Kidney epithelial cell (primary cell): ENCODE measurements at regions not wholly inside any gene's neighbourhood (a gene's known extent, or its start where the extent isn't known, plus 50 kb on each side); places are given as distances from the start of the nearest gene placed in this dataset.

ENCODE experiments used
- DNase-seq: peaks from one replicate; pipeline ENCODE4 v3.0.0-alpha.2; 2010; ENCODE audit warnings: low read depth
- H3K27me3 ChIP-seq: 2 replicates; pipeline ENCODE4 v1.6.0; 2011; ENCODE audit warnings: low read length; ENCODE audit not compliant: control insufficient read depth, insufficient read depth
- H3K36me3 ChIP-seq: 2 replicates; pipeline ENCODE4 v1.5.1; 2011; ENCODE audit warnings: low read length; ENCODE audit not compliant: control insufficient read depth, insufficient read depth
- H3K4me3 ChIP-seq: 2 replicates; pipeline ENCODE4 v1.5.1; 2011; ENCODE audit warnings: low read depth, mild to moderate bottlenecking, control low read depth, low read length
- TF ChIP-seq, protein P1 (sequence below): IDR thresholded peaks from 2 replicates; pipeline ENCODE4 v1.5.1; 2011; ENCODE audit warnings: mild to moderate bottlenecking, moderate library complexity, low read length, control low read depth, inconsistent platforms; ENCODE audit not compliant: insufficient read depth, poor library complexity, severe bottlenecking

- Histone ChIP-seq H3K36me3 (no peaks in the 10 kb centered on the region), H3K27me3 (no peaks in the 10 kb centered on the region), H3K4me3 (no peak overlapping the region)
- TF ChIP-seq, protein P1, sequence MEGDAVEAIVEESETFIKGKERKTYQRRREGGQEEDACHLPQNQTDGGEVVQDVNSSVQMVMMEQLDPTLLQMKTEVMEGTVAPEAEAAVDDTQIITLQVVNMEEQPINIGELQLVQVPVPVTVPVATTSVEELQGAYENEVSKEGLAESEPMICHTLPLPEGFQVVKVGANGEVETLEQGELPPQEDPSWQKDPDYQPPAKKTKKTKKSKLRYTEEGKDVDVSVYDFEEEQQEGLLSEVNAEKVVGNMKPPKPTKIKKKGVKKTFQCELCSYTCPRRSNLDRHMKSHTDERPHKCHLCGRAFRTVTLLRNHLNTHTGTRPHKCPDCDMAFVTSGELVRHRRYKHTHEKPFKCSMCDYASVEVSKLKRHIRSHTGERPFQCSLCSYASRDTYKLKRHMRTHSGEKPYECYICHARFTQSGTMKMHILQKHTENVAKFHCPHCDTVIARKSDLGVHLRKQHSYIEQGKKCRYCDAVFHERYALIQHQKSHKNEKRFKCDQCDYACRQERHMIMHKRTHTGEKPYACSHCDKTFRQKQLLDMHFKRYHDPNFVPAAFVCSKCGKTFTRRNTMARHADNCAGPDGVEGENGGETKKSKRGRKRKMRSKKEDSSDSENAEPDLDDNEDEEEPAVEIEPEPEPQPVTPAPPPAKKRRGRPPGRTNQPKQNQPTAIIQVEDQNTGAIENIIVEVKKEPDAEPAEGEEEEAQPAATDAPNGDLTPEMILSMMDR = no peak
- no peak for DNase-seq
Measured at GRCh38 chr4:166481055-166481454, 608.0 kb downstream of the TLL1 start.

DNA sequence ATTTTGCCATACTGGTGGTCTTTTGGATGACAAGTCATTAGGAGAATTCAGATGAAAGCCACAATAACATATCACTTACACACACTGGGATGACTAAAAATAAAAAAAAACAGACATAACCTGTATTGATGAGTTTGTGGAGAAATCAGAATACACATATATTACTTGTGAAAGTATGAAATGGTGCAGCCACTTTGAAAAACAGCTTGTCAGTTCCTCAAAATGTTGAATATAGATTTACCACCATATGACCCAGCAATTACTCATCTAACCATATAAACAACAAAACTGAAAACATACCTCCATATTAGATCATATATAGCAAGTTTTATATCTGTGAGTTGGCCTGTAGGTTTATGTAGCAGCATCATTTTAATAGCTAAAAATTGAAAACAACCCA, 608.7 kb downstream of the TLL1 start:
- no peaks in the 10 kb centered on the region for H3K36me3 ChIP-seq

GRCh38 chr4:166482758-166483157, 609.7 kb downstream of the TLL1 start:
- no peak for DNase-seq

More for the DNA sequence above, 608.7 kb downstream of the TLL1 start:
- Histone ChIP-seq H3K27me3 (no peaks in the 10 kb centered on the region), H3K4me3 (no peak overlapping the region)
- no peak for DNase-seq
- TF ChIP-seq, protein P1 = no peak

DNA sequence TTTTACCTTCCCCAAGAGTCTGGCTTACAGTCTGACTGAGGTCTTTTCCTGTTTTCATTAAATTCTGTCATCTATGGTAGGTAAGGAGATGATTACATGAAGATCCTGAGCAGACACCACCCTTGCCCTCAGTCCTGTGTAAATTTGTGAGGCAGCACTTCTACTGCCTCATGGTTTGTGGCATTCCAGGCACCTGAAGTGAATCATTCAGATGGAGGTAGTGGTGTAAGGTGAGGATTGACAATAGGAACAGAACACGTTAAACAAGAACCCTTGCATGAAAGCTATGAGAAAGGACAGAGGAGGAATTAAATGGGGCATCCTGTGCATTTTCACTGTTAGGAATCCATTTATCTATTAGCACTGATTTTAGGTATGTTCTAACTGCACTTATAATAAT, 618.6 kb downstream of the TLL1 start:
- Histone ChIP-seq H3K36me3 (no peaks in the 10 kb centered on the region), H3K4me3 (no peak overlapping the region), H3K27me3 (no peaks in the 10 kb centered on the region)
- TF ChIP-seq, protein P1 = no peak
- no peak for DNase-seq

More at GRCh38 chr4:166482758-166483157, 609.7 kb downstream of the TLL1 start:
- H3K27me3 ChIP-seq = no peaks in the 10 kb centered on the region
- TF ChIP-seq, protein P1 = no peak
- no peaks in the 10 kb centered on the region for H3K36me3 ChIP-seq
- H3K4me3 ChIP-seq = no peak overlapping the region

GRCh38 chr4:166493924-166494345, 620.9 kb downstream of the TLL1 start:
- no peak for DNase-seq
- TF ChIP-seq, protein P1 = no peak
- no peak overlapping the region for H3K4me3 ChIP-seq
- H3K36me3 ChIP-seq = no peaks in the 10 kb centered on the region
- no peaks in the 10 kb centered on the region for H3K27me3 ChIP-seq

- Histone ChIP-seq H3K27me3 (no peaks in the 10 kb centered on the region), H3K4me3 (no peak overlapping the region), H3K36me3 (no peaks in the 10 kb centered on the region)
- DNase-seq = no peak
- TF ChIP-seq, protein P1 = no peak
Measured at GRCh38 chr4:166498546-166498945, 625.5 kb downstream of the TLL1 start.
